Adrenal gland (tissue), 9 donors: ENCODE measurements at regions not wholly inside any gene's neighbourhood (a gene's known extent, or its start where the extent isn't known, plus 50 kb on each side); places are given as distances from the start of the nearest gene placed in this dataset.

ENCODE experiments used
- DNase-seq, 7 donors: peaks; one replicate each; pipeline ENCODE4 v3.0.0-alpha.2; 2019 to 2020
- H3K27ac ChIP-seq, 5 donors: fragments of 200-600 bp; sonication (generic) in 4 of 5; 1 replicate in 3 of 5; 2 replicates in 2 of 5; pipeline versions ENCODE4 v1.5.1 to v1.8.0; 2016 to 2020; ENCODE audit warnings: mild to moderate bottlenecking in 1 of 5
- H3K27me3 ChIP-seq: fragments of 200-600 bp; 2 replicates; pipeline ENCODE4 v1.8.0; 2021
- H3K36me3 ChIP-seq, 2 donors: fragments of 200-600 bp; replicated peaks in 1 of 2; 1 replicate in 1 of 2; 2 replicates in 1 of 2; pipeline versions ENCODE4 v1.5.1 to v1.8.0; 2018 to 2022
- H3K4me1 ChIP-seq, 2 donors: fragments of 200-600 bp; replicated peaks in 1 of 2; 1 replicate in 1 of 2; 2 replicates in 1 of 2; pipeline versions ENCODE4 v1.5.1 to v1.8.0; 2018 to 2021
- H3K4me3 ChIP-seq, 4 donors: fragments of 200-600 bp; sonication (generic) in 3 of 4; one replicate each; pipeline ENCODE4 v1.5.1; 2016 to 2018
- H3K9me3 ChIP-seq, 3 donors: fragments of 200-600 bp; sonication (generic) in 1 of 3; replicated peaks in 1 of 3; 1 replicate in 2 of 3; 2 replicates in 1 of 3; pipeline versions ENCODE4 v1.5.1 to v1.8.0; 2016 to 2021
- POLR2A ChIP-seq, 2 donors: fragments of 450-650 bp; IDR thresholded peaks; one replicate each; pipeline ENCODE4 v1.6.1; 2017; ENCODE audit warnings: antibody characterized with exemption in 2 of 2, mild to moderate bottlenecking in 2 of 2, moderate library complexity in 1 of 2
- WGBS, 4 donors: extraction: QIAGEN DNeasy Blood & Tissue Kit in 2 of 4; methylation state at CpG; one replicate each; pipeline versions ENCODE4 v1.1.5 to v1.1.7; 2013 to 2017; 5-methylcytosine and 5-hydroxymethylcytosine counted together
- intact Hi-C, 2 donors: fragments of 100-400 bp; cut with DNase I; formaldehyde crosslinking; loops; one replicate each; pipeline versions ENCODE4 v1.14.1 to v1.15.0; 2022 to 2023
- TF ChIP-seq, protein P1 (sequence below), 6 experiments: fragments of 450-650 bp in 4 of 6; fragments of 200-600 bp in 2 of 6; sonication (generic) in 1 of 6; IDR thresholded peaks; 1 replicate in 5 of 6; 2 replicates in 1 of 6; pipeline versions ENCODE4 v1.5.1 to v1.8.0; 2016 to 2021; ENCODE audit warnings: antibody characterized with exemption in 6 of 6, mild to moderate bottlenecking in 2 of 6, moderate library complexity in 1 of 6
- donor health status: healthy with polysubstance abuse.
- donor health status: Bipolar disorder and iron deficiency.
- donor health status: DM: yes; HTN: yes; CAD: no.
- donor health status: DM: no; HTN: no; CAD: no.
- donor health status: DM: no; HTN: no; CAD: no.

DNA sequence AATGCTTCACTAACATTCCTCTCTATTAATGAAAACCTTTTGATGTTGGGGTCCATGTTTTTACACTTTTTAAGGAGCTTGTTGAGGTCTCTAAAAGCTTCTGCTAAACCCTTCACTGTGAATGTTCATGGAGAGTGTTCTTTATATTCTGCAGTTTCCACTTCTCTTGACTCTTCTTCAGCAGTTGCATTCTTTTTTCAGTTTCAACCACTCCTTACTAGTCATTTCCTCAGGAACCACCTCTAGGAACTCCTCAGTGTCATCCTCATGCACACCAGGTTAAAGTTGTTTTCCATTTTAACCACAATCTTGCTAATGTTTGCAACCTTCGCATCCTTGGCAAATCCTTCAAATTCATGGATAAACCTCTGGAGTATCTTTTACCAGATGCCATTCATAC lies 821.6 kb downstream of the ANKRD7 start:
- intact Hi-C loops, result no loop called here
- Histone ChIP-seq H3K36me3 (no peaks in the 10 kb centered on the region), H3K4me3 (no peak overlapping the region), H3K27me3 (no peaks in the 10 kb centered on the region), H3K4me1 (no peaks in the 10 kb centered on the region), H3K27ac (no peak overlapping the region), H3K9me3 (no peaks in the 10 kb centered on the region)
- WGBS, 4 donors, result 84 to 91% (median 87%) methylated on average over 1 of the region's 1 CpG
- TF ChIP-seq, protein P1, sequence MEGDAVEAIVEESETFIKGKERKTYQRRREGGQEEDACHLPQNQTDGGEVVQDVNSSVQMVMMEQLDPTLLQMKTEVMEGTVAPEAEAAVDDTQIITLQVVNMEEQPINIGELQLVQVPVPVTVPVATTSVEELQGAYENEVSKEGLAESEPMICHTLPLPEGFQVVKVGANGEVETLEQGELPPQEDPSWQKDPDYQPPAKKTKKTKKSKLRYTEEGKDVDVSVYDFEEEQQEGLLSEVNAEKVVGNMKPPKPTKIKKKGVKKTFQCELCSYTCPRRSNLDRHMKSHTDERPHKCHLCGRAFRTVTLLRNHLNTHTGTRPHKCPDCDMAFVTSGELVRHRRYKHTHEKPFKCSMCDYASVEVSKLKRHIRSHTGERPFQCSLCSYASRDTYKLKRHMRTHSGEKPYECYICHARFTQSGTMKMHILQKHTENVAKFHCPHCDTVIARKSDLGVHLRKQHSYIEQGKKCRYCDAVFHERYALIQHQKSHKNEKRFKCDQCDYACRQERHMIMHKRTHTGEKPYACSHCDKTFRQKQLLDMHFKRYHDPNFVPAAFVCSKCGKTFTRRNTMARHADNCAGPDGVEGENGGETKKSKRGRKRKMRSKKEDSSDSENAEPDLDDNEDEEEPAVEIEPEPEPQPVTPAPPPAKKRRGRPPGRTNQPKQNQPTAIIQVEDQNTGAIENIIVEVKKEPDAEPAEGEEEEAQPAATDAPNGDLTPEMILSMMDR (IDR thresholded peaks at IDR 0.05), result no peak
- TF ChIP-seq POLR2A (IDR thresholded peaks at IDR 0.05), result no peak
- DNase-seq, result no peak

DNA sequence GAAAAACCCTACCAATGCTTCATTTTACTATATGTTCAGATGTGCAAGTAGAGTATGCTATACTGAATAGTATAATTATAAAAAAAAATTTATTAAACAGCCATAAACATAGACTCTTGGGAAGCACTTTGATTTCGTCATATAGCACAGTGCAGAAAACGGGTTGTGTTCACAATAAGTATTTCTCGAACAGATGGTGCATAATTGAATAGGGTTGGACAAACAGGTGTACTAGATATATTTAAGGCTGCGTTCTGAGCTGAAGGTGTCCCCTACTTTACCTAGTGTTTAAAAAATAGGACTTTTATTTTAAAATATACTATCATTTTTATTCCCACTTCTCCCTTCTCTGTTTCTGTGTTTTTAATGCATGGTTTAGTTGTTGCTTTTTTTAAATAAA lies 841.5 kb downstream of the ANKRD7 start:
- no peaks in the 10 kb centered on the region for H3K4me1 ChIP-seq
- intact Hi-C loops, result no loop called here
- H3K27ac ChIP-seq, result no peak overlapping the region
- no peaks in the 10 kb centered on the region for H3K27me3 ChIP-seq
- TF ChIP-seq, protein P1 (IDR thresholded peaks at IDR 0.05), result no peak
- no peak for TF ChIP-seq POLR2A (IDR thresholded peaks at IDR 0.05)
- no peak overlapping the region for H3K4me3 ChIP-seq
- no peaks in the 10 kb centered on the region for H3K9me3 ChIP-seq
- DNase-seq, result no peak
- H3K36me3 ChIP-seq, result no peaks in the 10 kb centered on the region
- WGBS, 4 donors, result 76 to 84% (median 77%) methylated on average over 4 of the region's 4 CpGs

DNA sequence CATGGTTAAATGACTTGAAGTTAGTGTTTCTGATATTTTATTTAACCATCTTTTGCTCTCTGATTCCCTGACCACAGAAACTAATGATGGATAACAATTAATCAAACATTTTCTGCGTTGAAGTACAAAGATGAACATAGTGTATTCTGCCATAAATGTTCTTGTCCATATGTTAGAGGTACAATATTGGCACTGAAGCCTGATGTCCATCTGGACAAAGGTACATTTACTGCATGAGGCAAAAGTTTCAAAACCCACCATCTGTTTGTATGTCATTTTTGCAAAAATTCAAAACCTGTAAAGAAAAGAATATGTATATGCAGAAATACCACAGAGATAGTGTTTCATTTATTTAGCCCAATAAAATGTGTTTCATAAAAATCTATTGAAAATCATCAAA lies 861.5 kb downstream of the ANKRD7 start:
- no peaks in the 10 kb centered on the region for H3K27me3 ChIP-seq
- H3K4me3 ChIP-seq, result no peak overlapping the region
- no peaks in the 10 kb centered on the region for H3K4me1 ChIP-seq
- no peak overlapping the region for H3K27ac ChIP-seq
- intact Hi-C loops, result no loop called here
- no peaks in the 10 kb centered on the region for H3K36me3 ChIP-seq
- no peak for TF ChIP-seq POLR2A (IDR thresholded peaks at IDR 0.05)
- TF ChIP-seq, protein P1 (IDR thresholded peaks at IDR 0.05), result no peak
- DNase-seq, result no peak
- WGBS, 4 donors, result 73 to 78% (median 75%) methylated on average over 1 of the region's 1 CpG
- H3K9me3 ChIP-seq, result no peaks in the 10 kb centered on the region

DNA sequence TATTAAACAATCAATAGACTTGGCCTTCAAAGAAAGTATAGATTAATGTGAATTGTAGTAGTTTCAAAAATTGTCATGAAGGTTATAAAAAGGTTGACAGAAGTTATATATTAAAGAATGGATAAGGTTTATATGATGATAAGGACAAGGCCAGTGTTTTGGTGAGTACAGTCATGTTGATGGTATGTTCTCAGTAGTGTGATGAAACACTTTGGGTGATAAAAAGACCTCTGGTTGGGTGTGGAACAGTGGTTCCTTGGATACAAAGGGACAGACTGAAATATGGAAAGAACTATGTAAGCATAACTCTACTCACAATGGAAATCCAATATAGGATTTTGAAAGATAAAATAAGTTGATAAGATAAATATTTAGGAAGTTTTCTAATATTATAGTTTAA lies 866.3 kb downstream of the ANKRD7 start:
- Histone ChIP-seq H3K9me3 (no peaks in the 10 kb centered on the region), H3K4me3 (no peak overlapping the region), H3K27me3 (no peaks in the 10 kb centered on the region), H3K36me3 (no peaks in the 10 kb centered on the region), H3K27ac (no peak overlapping the region), H3K4me1 (no peaks in the 10 kb centered on the region)
- no peak for DNase-seq
- intact Hi-C loops, result no loop called here
- no peak for TF ChIP-seq POLR2A (IDR thresholded peaks at IDR 0.05)
- TF ChIP-seq, protein P1 (IDR thresholded peaks at IDR 0.05), result no peak
